Nephron progenitor cell (in vitro differentiated cells): ENCODE measurements at regions not wholly inside any gene's neighbourhood (a gene's known extent, or its start where the extent isn't known, plus 50 kb on each side); places are given as distances from the start of the nearest gene placed in this dataset.
A peak's percentile ranks its signal among the peaks of the same experiment; 100 is the strongest.

ENCODE experiments used
- DNase-seq: peaks from one replicate; pipeline ENCODE4 v3.0.0; 2021
- H3K27ac Mint-ChIP-seq: 2 replicates; pipeline ENCODE4 v1.8.0; 2021; ENCODE audit warnings: mild to moderate bottlenecking, moderate library complexity, mixed read lengths
- H3K27me3 Mint-ChIP-seq: 2 replicates; pipeline ENCODE4 v1.8.0; 2021; ENCODE audit warnings: mild to moderate bottlenecking, low read depth, mixed read lengths; ENCODE audit not compliant: poor library complexity
- H3K36me3 Mint-ChIP-seq: 2 replicates; pipeline ENCODE4 v1.8.0; 2021; ENCODE audit warnings: low read depth, mixed read lengths
- H3K4me1 Mint-ChIP-seq: 2 replicates; pipeline ENCODE4 v1.8.0; 2021; ENCODE audit warnings: mixed read lengths
- H3K4me3 Mint-ChIP-seq: 2 replicates; pipeline ENCODE4 v1.8.0; 2021; ENCODE audit warnings: mild to moderate bottlenecking, moderate library complexity, mixed read lengths
- H3K9me3 Mint-ChIP-seq: 2 replicates; pipeline ENCODE4 v1.8.0; 2021; ENCODE audit warnings: mild to moderate bottlenecking, moderate library complexity, mixed read lengths
- CTCF ChIP-seq: fragments of 200-600 bp; sonication (generic); IDR thresholded peaks from 2 replicates; pipeline ENCODE4 v1.5.0; 2021; ENCODE audit warnings: antibody characterized with exemption

GRCh38 chr9:104247899-104248460 lies 153.9 kb downstream of the SMC2 start:
- Mint-ChIP-seq H3K4me3 (no peak overlapping the region), H3K4me1 (no peaks in the 10 kb centered on the region), H3K27ac (no peak overlapping the region), H3K36me3 (peaks cover 12% of the 10 kb centered on the region), H3K9me3 (peaks cover 16% of the 10 kb centered on the region), H3K27me3 (no peaks in the 10 kb centered on the region)
- DNase-seq, result no peak
- no peak for TF ChIP-seq CTCF

GRCh38 chr9:104256031-104256695 lies 162.1 kb downstream of the SMC2 start:
- Mint-ChIP-seq H3K9me3 (peaks cover 52% of the 10 kb centered on the region), H3K27me3 (peaks cover 4% of the 10 kb centered on the region), H3K4me3 (no peak overlapping the region), H3K27ac (peak overlapping the region; percentile 91), H3K36me3 (peaks cover 46% of the 10 kb centered on the region), H3K4me1 (peaks cover 43% of the 10 kb centered on the region)
- DNase-seq, result no peak
- TF ChIP-seq CTCF, result no peak

GRCh38 chr9:104256696-104257062 lies 162.6 kb downstream of the SMC2 start:
- no peak for DNase-seq
- H3K27me3 Mint-ChIP-seq, result peaks cover 4% of the 10 kb centered on the region
- peaks cover 47% of the 10 kb centered on the region for H3K4me1 Mint-ChIP-seq
- peaks cover 52% of the 10 kb centered on the region for H3K9me3 Mint-ChIP-seq
- H3K36me3 Mint-ChIP-seq, result peaks cover 46% of the 10 kb centered on the region
- TF ChIP-seq CTCF, result no peak
- H3K27ac Mint-ChIP-seq, result peak overlapping the region; percentile 91
- no peak overlapping the region for H3K4me3 Mint-ChIP-seq

- Mint-ChIP-seq H3K27ac (peak overlapping the region; percentile 92), H3K4me3 (peak overlapping the region; percentile 66), H3K36me3 (peaks cover 30% of the 10 kb centered on the region), H3K27me3 (peaks cover 4% of the 10 kb centered on the region), H3K4me1 (peaks cover 61% of the 10 kb centered on the region), H3K9me3 (peaks cover 34% of the 10 kb centered on the region)
- DNase-seq, result no peak
- TF ChIP-seq CTCF, result no peak
Observed at GRCh38 chr9:104258296-104259011, 164.3 kb downstream of the SMC2 start.

- Mint-ChIP-seq H3K4me3 (no peak overlapping the region), H3K27me3 (no peaks in the 10 kb centered on the region), H3K9me3 (peaks cover 29% of the 10 kb centered on the region), H3K36me3 (peaks cover 26% of the 10 kb centered on the region), H3K4me1 (peaks cover 71% of the 10 kb centered on the region), H3K27ac (no peak overlapping the region)
- DNase-seq, result no peak
- TF ChIP-seq CTCF, result no peak
Observed at GRCh38 chr9:104260004-104260403, 165.9 kb downstream of the SMC2 start.
